Omental fat pad (tissue), 3 donors: ENCODE measurements at regions not wholly inside any gene's neighbourhood (a gene's known extent, or its start where the extent isn't known, plus 50 kb on each side); places are given as distances from the start of the nearest gene placed in this dataset.

ENCODE experiments used
- ATAC-seq: fragments of 150-250 bp; one replicate; pipeline ENCODE4 v1.9.1; 2016; ENCODE audit warnings: mild to moderate bottlenecking, moderate library complexity; ENCODE audit not compliant: low FRiP score
- DNase-seq: peaks from one replicate; pipeline ENCODE4 v3.0.0-alpha.2; 2019; ENCODE audit warnings: low spot score
- TF ChIP-seq, protein P1 (sequence below), 3 donors: fragments of 450-650 bp; IDR thresholded peaks; one replicate each; pipeline ENCODE4 v1.5.1; 2016 to 2017; ENCODE audit warnings: antibody characterized with exemption in 3 of 3, mild to moderate bottlenecking in 3 of 3, moderate library complexity in 2 of 3

GRCh38 chr21:28380241-28380640, 612.4 kb downstream of the LTN1 start:
- TF ChIP-seq, protein P1, sequence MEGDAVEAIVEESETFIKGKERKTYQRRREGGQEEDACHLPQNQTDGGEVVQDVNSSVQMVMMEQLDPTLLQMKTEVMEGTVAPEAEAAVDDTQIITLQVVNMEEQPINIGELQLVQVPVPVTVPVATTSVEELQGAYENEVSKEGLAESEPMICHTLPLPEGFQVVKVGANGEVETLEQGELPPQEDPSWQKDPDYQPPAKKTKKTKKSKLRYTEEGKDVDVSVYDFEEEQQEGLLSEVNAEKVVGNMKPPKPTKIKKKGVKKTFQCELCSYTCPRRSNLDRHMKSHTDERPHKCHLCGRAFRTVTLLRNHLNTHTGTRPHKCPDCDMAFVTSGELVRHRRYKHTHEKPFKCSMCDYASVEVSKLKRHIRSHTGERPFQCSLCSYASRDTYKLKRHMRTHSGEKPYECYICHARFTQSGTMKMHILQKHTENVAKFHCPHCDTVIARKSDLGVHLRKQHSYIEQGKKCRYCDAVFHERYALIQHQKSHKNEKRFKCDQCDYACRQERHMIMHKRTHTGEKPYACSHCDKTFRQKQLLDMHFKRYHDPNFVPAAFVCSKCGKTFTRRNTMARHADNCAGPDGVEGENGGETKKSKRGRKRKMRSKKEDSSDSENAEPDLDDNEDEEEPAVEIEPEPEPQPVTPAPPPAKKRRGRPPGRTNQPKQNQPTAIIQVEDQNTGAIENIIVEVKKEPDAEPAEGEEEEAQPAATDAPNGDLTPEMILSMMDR (IDR thresholded peaks at IDR 0.05): no peak
- DNase-seq (no peak), ATAC-seq (no peak)

DNA sequence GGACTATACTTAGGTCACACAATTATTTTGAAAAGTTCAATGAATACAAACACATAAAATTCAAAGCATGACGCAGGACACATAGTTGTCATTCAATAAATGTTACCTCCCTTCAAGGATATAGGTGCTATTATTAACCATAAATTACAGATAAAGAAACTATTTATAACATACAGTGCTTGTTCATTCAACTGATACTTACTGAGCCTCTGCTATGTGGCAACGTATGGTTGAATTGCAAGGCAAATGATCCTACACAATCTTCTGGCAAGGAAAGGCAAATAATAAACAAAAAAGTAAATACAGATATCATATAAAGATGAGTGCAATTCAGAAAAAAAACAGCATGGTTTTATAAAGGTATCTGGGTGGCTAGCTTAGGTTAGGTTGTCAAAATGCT, 614.7 kb downstream of the LTN1 start:
- ATAC-seq (no peak), DNase-seq (no peak)
- TF ChIP-seq, protein P1 (IDR thresholded peaks at IDR 0.05): no peak

- DNase-seq (no peak), ATAC-seq (no peak)
Measured at GRCh38 chr21:28375708-28376385, 616.8 kb downstream of the LTN1 start.

GRCh38 chr21:28374881-28375280, 617.8 kb downstream of the LTN1 start:
- ATAC-seq: no peak
- no peak for DNase-seq
- TF ChIP-seq, protein P1 (IDR thresholded peaks at IDR 0.05): no peak

More at GRCh38 chr21:28375708-28376385, 616.8 kb downstream of the LTN1 start:
- TF ChIP-seq, protein P1 (IDR thresholded peaks at IDR 0.05): no peak

- ATAC-seq (no peak), DNase-seq (no peak)
- TF ChIP-seq, protein P1 (IDR thresholded peaks at IDR 0.05): no peak
Measured at GRCh38 chr21:28371713-28372112, 621.0 kb downstream of the LTN1 start.

- no peak for ATAC-seq
- TF ChIP-seq, protein P1 (IDR thresholded peaks at IDR 0.05): no peak
- DNase-seq: no peak
Measured at GRCh38 chr21:28359300-28359699, 633.4 kb downstream of the LTN1 start.

DNA sequence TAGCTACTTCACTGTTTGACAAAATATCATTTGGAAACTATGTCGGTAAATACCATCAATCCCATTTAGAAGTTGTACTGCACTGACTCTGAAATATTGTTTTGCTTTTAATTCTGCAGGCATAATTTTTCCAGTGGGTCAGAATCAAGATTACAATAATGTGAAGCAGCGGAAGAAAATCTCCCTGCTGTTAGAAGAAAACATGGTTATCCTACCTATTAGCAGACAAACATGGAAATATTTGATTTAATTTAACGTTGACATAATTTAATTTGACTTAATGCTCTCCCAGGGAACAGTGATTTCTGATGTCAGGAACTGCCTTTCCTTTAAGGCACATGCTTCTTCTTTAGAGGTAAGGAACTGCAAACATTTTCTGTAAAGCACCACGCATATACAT, 634.0 kb downstream of the LTN1 start:
- ATAC-seq (no peak), DNase-seq (no peak)
- TF ChIP-seq, protein P1 (IDR thresholded peaks at IDR 0.05): no peak
